ENCODE measurements at regions not wholly inside any gene's neighbourhood (a gene's known extent, or its start where the extent isn't known, plus 50 kb on each side); places are given as distances from the start of the nearest gene placed in this dataset.

DNA sequence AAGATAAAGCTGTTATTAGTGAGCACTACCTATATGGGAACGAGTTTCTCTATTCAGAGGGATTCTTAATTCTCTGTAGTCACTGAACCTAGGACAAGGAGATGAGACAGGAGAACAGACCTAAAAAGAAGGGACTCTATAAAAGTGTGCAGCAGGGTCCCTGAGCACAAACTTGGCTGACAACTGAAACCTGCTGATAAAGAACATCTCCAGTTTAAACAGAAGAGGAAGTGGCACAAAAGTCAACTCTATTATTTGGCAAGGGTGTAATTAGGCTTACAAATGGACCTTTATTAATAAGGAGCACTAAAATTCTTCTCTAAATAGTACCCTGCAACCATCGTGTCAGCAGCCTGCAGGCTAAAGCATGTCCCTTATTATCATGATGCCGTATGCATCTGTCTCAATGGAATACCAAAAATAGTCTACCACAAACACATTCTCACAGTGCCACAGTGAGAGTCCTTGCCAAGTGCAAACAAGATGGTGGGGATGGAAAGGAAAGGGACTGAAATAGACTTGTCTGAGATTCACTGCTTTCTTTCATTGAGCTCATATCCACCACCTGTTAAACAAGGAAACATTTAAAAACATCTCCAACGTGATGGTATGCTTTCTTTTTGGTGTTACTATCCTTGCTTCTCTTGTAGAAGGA, 260.2 kb downstream of the INSIG2 start:
- Histone ChIP-seq H3K4me3 (ENCODE audit: low read depth, low read length) (no peak overlapping the region), H3K27ac (ENCODE audit: low read depth) (no peak overlapping the region), H3K4me1 (ENCODE audit: insufficient read depth) (no peaks in the 10 kb centered on the region), H3K36me3 (ENCODE audit: insufficient read depth) (no peaks in the 10 kb centered on the region)
- DNase-seq (ENCODE audit: extremely low spot score) = no peak
- WGBS = 64% methylated on average over 4 of the region's 4 CpGs

DNA sequence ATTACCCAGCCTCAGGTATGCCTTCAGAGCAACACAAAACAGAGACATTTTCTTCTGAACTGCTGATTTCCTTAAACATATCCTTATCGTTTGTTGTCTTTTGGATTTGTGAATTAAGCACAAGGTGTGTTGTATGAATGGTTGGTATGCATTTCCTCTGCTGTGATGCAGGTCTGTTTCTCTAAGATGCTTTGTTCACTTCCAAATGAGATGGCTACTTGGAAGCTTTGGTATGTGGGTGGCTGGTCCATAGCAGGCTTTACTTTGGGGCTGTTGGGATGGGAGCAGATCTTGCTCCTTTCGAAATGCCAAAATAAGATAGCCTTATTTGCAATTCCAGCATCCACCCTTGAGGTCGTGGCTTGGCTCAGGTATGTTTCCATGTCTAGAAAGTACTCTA, 257.2 kb downstream of the INSIG2 start:
- Histone ChIP-seq H3K36me3 (ENCODE audit: insufficient read depth) (no peaks in the 10 kb centered on the region), H3K27ac (ENCODE audit: low read depth) (no peak overlapping the region), H3K4me3 (ENCODE audit: low read depth, low read length) (no peak overlapping the region), H3K4me1 (ENCODE audit: insufficient read depth) (no peaks in the 10 kb centered on the region)
- DNase-seq (ENCODE audit: extremely low spot score) = no peak
- 70% methylated on average over 3 of the region's 3 CpGs for WGBS

DNA sequence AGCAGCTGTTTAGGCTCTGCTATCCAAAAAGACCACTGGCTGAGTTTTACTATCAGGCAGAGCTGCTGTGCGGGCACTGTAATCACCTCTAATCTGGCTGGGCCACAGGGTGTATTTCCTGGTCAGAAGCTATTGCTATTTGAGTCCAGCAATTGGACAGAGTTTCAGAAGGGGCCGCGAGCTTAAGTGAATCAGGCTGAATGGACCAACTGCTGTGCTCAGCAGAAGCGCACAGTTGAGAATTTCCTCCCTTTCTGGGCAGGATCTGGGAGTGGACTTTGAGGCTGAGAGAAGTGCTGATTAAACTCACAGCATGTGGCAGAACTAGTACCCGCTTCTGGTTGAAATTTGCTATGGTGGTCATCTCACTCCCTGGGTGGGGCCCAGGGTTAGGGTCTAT, 251.8 kb downstream of the INSIG2 start:
- Histone ChIP-seq H3K27ac (ENCODE audit: low read depth) (no peak overlapping the region), H3K36me3 (ENCODE audit: insufficient read depth) (no peaks in the 10 kb centered on the region), H3K4me1 (ENCODE audit: insufficient read depth) (no peaks in the 10 kb centered on the region), H3K4me3 (ENCODE audit: low read depth, low read length) (no peak overlapping the region)
- 67% methylated on average over 5 of the region's 5 CpGs for WGBS
- no peak for DNase-seq (ENCODE audit: extremely low spot score)

DNA sequence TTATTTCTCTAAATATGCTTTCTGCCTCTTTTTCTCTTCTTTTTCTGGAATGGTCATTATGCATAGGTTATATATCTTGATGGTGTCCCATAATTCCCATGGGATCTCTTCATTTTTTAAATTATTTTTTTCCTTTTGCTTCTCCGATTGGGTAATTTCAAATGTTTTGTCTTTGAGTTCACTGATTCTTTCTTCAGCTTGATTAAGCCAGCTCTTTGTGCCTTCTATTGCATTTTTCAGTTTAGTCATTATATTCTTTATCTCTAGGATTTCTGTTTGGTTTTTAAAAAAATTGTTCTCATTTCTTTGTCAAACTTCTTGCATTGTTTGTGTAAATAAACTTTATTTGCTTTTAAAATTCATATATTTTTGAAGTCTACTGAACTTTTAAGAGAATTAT, 251.1 kb downstream of the INSIG2 start:
- WGBS = 91% methylated on average over 1 of the region's 1 CpG
- no peaks in the 10 kb centered on the region for H3K36me3 ChIP-seq (ENCODE audit: insufficient read depth)
- DNase-seq (ENCODE audit: extremely low spot score) = no peak
- no peak overlapping the region for H3K27ac ChIP-seq (ENCODE audit: low read depth)
- no peak overlapping the region for H3K4me3 ChIP-seq (ENCODE audit: low read depth, low read length)
- no peaks in the 10 kb centered on the region for H3K4me1 ChIP-seq (ENCODE audit: insufficient read depth)

DNA sequence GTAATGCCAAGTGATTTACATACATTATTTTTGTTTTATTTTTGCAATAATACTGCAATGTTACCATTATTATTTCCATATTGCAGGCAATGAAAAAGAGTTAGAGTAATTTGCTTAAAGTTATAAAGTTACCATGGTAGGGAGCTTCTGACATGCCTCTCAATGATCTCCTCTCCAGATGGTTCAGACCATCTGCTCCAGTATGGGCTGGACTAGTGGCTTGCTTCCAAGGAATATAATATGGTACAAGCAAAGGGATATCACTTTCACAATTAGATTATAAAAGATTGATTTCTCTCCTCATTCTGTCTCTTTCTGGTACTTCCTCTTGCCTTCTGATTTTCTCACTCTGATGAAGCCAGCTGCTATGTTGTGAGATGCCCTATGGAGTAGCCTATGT, 245.4 kb downstream of the INSIG2 start:
- Histone ChIP-seq H3K4me1 (ENCODE audit: insufficient read depth) (no peaks in the 10 kb centered on the region), H3K27ac (ENCODE audit: low read depth) (no peak overlapping the region), H3K36me3 (ENCODE audit: insufficient read depth) (no peaks in the 10 kb centered on the region), H3K4me3 (ENCODE audit: low read depth, low read length) (no peak overlapping the region)
- no peak for DNase-seq (ENCODE audit: extremely low spot score)

DNA sequence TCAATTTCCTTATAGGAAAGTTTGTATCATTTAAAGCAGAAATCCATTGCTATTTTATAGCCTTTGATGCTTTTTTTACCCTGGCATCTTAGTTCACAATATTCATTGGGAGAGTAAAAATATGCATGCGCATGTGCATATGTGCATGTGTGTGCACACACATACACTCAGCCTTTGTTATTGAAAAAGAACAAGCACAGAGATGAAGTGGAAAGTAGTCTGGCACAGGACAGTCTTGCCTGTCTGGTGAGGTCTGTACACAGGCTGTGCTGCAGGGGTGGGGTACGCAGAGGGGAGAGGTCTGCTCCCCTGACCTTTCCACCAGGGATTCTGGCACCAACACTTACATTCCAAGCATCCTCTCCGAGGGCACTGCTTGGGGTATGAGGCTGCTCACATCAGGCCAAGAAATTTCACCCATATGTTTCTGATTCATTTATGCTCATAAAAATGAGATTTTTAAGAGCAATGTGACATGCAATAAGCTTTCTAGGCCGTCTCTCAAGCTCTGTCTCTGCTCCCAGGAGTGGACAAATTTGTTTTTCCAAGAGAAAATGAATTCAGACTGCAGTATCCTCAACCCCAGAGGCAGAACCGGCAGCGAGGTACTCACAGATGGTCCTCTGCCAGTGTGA, 237.2 kb downstream of the INSIG2 start:
- Histone ChIP-seq H3K4me3 (ENCODE audit: low read depth, low read length) (no peak overlapping the region), H3K4me1 (ENCODE audit: insufficient read depth) (no peaks in the 10 kb centered on the region), H3K27ac (ENCODE audit: low read depth) (no peak overlapping the region), H3K36me3 (ENCODE audit: insufficient read depth) (no peaks in the 10 kb centered on the region)
- WGBS = 35% methylated on average over 6 of the region's 6 CpGs
- DNase-seq (ENCODE audit: extremely low spot score) = no peak

DNA sequence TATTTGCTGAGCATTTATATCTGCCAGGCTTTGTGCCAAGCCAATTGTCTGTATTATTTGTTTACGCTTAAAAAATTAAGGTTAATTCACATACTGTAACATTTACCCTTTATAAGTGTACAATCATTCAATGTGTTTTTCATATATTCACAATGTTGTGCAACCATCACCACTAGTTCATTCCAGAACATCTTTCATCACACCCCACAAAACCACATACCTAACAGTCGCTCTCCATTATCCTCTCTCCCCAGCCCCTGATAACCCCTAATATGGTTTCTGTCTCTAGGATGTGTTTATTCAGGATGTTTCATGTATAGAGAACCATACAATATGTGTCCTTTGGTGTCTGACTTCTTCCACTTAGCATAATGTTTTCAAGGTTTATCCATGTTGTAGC, 234.1 kb downstream of the INSIG2 start:
- no peak overlapping the region for H3K4me3 ChIP-seq (ENCODE audit: low read depth, low read length)
- WGBS = 71% methylated on average over 2 of the region's 2 CpGs

DNA sequence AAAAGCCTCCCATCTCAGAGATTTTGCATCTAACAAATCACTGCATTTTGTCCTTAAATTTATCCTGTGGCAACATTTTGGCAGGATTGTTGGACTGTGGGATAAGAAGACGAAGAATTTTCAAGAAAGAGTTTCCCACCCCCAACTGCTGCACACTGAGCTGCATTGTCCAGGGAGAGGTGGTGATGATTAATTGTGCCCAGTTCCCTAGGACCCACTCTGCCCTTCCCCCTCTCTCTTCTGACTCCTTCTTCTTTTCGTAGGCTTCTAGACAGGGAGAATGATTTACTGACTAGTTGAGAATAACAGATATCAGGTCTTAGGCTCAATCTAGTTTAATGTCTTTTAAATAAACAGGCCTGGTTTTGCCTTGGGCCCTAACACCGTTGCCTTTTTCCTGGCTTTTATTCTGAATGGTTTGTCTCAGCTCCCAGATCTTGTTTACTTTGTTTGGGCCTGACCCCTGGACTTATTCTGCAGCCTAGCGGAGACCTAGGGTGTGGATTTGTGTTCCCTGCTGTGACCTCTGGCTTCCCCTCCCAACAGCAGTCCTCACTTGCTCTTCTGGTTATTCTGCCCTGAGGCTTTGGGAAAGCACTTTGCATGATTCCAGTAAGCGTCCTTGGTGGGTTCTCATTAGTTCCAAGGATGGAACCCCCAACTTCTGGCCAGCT, 233.3 kb downstream of the INSIG2 start:
- Histone ChIP-seq H3K4me3 (ENCODE audit: low read depth, low read length) (no peak overlapping the region), H3K36me3 (ENCODE audit: insufficient read depth) (no peaks in the 10 kb centered on the region), H3K4me1 (ENCODE audit: insufficient read depth) (no peaks in the 10 kb centered on the region), H3K27ac (ENCODE audit: low read depth) (no peak overlapping the region)
- DNase-seq (ENCODE audit: extremely low spot score) = no peak
- 24% methylated on average over 5 of the region's 5 CpGs for whole genome bisulfite sequencing

More for the DNA sequence above, 234.1 kb downstream of the INSIG2 start:
- H3K4me1 ChIP-seq (ENCODE audit: insufficient read depth) = no peaks in the 10 kb centered on the region
- H3K36me3 ChIP-seq (ENCODE audit: insufficient read depth) = no peaks in the 10 kb centered on the region
- no peak overlapping the region for H3K27ac ChIP-seq (ENCODE audit: low read depth)
- no peak for DNase-seq (ENCODE audit: extremely low spot score)

DNA sequence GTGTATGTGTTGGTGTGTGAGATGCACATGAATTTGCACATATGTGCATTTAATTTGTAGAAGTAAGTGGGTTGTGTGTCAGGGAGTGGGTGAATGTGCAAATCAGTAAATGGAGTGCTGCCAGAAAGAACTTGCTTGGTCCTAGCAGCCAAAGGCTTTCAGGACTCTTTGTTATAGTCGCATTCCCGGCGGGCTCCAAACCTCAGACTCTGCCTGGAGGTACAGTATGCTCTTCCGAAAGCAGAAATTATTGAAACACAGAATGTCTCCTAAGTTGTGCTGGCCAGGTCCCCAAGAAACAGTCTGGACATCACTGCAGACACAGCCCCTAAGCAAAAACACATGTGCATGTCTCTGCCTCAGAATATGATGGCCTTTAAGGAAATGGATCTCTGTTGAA, 232.4 kb downstream of the INSIG2 start:
- Histone ChIP-seq H3K4me1 (ENCODE audit: insufficient read depth) (no peaks in the 10 kb centered on the region), H3K27ac (ENCODE audit: low read depth) (no peak overlapping the region), H3K36me3 (ENCODE audit: insufficient read depth) (no peaks in the 10 kb centered on the region), H3K4me3 (ENCODE audit: low read depth, low read length) (no peak overlapping the region)
- WGBS = 56% methylated on average over 4 of the region's 4 CpGs
- no peak for DNase-seq (ENCODE audit: extremely low spot score)

DNA sequence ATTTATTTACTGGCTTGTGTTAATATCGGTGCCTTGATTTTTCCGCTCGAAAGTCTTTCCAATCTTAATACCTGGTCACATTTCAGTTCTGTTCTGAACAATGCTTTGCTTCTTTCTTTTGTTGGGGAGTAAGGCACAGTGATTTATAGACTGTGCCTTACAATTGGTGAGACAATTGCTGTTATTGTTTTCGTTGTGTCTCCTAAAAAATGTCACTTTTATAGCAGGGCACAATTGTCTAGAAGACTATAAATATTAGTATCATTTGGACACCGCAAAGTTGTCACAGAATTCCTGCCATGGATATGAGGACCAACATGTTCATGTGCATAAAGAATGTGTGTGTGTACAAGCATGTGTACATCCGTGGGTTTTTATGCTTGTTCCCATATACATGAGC, 231.9 kb downstream of the INSIG2 start:
- H3K27ac ChIP-seq (ENCODE audit: low read depth) = no peak overlapping the region
- no peak overlapping the region for H3K4me3 ChIP-seq (ENCODE audit: low read depth, low read length)
- H3K36me3 ChIP-seq (ENCODE audit: insufficient read depth) = no peaks in the 10 kb centered on the region
- DNase-seq (ENCODE audit: extremely low spot score) = no peak
- no peaks in the 10 kb centered on the region for H3K4me1 ChIP-seq (ENCODE audit: insufficient read depth)
- WGBS = 61% methylated on average over 6 of the region's 6 CpGs

DNA sequence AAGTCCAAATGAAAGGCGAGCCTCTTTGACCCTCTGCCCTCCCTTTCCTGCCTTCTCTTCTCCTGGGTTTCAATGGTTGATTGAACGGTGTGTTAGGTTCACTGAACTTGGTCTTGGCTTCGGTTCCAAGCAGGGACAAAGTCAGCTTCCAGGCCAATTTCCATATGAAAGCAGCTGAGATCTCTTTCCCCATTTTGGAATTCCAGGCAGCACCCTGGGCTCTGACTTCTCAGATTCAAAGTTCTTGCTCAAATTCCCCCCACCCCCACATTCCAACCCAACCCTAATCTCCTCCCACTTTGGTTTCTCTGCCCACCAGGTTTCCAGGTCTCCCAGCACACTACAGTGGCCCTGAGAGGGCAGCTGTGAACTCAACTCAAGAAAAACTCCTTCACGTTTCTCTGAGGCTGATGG, 231.0 kb downstream of the INSIG2 start:
- no peak for DNase-seq (ENCODE audit: extremely low spot score)
- Histone ChIP-seq H3K4me1 (ENCODE audit: insufficient read depth) (no peaks in the 10 kb centered on the region), H3K27ac (ENCODE audit: low read depth) (no peak overlapping the region), H3K36me3 (ENCODE audit: insufficient read depth) (no peaks in the 10 kb centered on the region), H3K4me3 (ENCODE audit: low read depth, low read length) (no peak overlapping the region)
- 11% methylated on average over 4 of the region's 4 CpGs for WGBS

DNA sequence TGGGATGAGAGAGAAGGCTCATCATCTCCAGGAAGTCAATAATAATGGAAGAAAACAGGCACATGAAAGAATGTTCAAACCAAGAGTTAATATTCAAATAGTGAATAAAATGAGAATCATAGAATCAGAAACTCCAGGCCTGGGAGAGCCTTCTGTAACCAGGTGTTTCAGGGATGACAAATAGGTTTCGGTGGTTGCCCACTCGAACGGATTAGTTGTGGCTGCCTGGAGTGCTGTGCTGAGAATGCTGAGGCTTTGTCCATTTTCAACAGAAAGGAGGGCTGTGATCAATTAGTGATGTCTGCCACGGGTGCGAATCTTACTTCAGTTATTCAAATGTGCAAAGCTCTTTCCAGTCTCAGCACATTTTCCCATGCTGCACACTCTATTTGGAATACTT, 227.3 kb downstream of the INSIG2 start:
- Histone ChIP-seq H3K27ac (ENCODE audit: low read depth) (no peak overlapping the region), H3K36me3 (ENCODE audit: insufficient read depth) (no peaks in the 10 kb centered on the region), H3K4me1 (ENCODE audit: insufficient read depth) (no peaks in the 10 kb centered on the region), H3K4me3 (ENCODE audit: low read depth, low read length) (no peak overlapping the region)
- DNase-seq (ENCODE audit: extremely low spot score) = no peak
- WGBS = 87% methylated on average over 5 of the region's 5 CpGs

DNA sequence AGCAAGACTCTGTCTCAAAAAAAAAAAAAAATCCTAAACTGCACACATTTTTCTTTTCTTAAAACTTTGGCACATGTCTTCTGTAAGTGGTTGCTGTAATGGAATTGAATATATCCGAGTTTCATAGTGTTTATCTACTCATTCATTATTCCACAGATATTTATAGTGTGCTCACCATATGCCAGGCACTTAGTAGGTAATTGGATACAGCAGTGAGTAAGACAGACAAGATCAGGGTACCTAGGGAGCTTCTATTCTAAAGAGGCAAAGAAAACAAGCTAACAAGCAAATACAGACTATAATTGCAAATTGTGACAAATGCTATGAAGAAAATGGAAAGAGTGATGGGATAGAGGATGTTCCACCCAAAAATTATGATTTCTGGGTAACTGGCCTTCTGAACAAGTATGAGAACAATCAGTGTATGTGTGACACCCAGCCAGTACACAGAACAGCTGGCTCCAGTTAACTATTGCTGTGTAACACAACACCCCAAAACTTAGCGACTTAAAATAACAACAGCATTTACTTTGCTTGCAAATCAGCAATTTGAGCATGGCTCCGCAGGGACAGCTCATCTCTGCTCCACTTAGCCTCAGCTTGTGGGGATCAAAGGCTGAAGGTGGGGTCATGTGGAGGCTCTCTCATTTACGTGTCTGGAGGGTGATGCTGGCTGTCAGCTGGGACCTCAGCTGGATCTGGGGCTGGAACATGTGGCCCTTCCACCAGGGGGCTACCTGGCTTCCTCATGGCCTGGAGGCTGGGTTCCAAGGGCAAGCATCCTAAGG, 224.9 kb downstream of the INSIG2 start:
- Histone ChIP-seq H3K4me1 (ENCODE audit: insufficient read depth) (no peaks in the 10 kb centered on the region), H3K27ac (ENCODE audit: low read depth) (no peak overlapping the region), H3K4me3 (ENCODE audit: low read depth, low read length) (no peak overlapping the region), H3K36me3 (ENCODE audit: insufficient read depth) (no peaks in the 10 kb centered on the region)
- 16% methylated on average over 4 of the region's 4 CpGs for WGBS
- no peak for DNase-seq (ENCODE audit: extremely low spot score)

Measured in urinary bladder (tissue), 3 donors.